Endothelial cell of umbilical vein (primary cell): ENCODE measurements at regions not wholly inside any gene's neighbourhood (a gene's known extent, or its start where the extent isn't known, plus 50 kb on each side); places are given as distances from the start of the nearest gene placed in this dataset.

Experiments used
- BruUV-seq: library from RNA; stranded (reverse); fragments of 400-500 nt; replicated peaks from 2 replicates; lab custom pipeline; 2021; lab: Mats Ljungman, UMichigan
- CTCF ChIA-PET: fragments of 300-600, 350-600 bp; sonication (Branson Sonifier 250); formaldehyde crosslinking; loops from one replicate; lab custom pipeline; 2021; ENCODE audit warnings: antibody characterized with exemption, inconsistent platforms; lab: Charles Lee
- POLR2A ChIA-PET: fragments of 300-600, 350-600 bp; sonication (Branson Sonifier 250); formaldehyde crosslinking; loops from one replicate; lab custom pipeline; 2021; ENCODE audit warnings: antibody characterized with exemption, inconsistent platforms; lab: Charles Lee
- DNase-seq: peaks from one replicate; pipeline ENCODE4 v3.0.0-alpha.2; 2011; ENCODE audit warnings: low read depth, low spot score
- FAIRE-seq: peaks from 2 replicates; lab custom pipeline; 2011; peaks lifted over from hg19 to GRCh38; lab: Jason Lieb, UNC
- H2AFZ ChIP-seq: 2 replicates; pipeline ENCODE4 v1.6.0; 2012; ENCODE audit warnings: low read depth, low read length, control low read depth, inconsistent platforms
- H3K27ac ChIP-seq: 2 replicates; pipeline ENCODE4 v1.5.1; 2011; ENCODE audit warnings: low read depth, mild to moderate bottlenecking, control low read depth, low read length, moderate library complexity; ENCODE audit not compliant: insufficient read depth
- H3K27me3 ChIP-seq, 2 experiments: 2 replicates each; pipeline versions ENCODE4 v1.6.0 to v1.6.1; 2011; ENCODE audit warnings: low read length in 2 of 2, mixed read lengths in 1 of 2; ENCODE audit not compliant: control insufficient read depth in 2 of 2, insufficient read depth in 2 of 2
- H3K36me3 ChIP-seq, 2 experiments: 2 replicates in 1 of 2; 3 replicates in 1 of 2; pipeline ENCODE4 v1.5.1; 2011; ENCODE audit warnings: low read length in 2 of 2, mild to moderate bottlenecking in 1 of 2, moderate library complexity in 1 of 2; ENCODE audit not compliant: control insufficient read depth in 2 of 2, insufficient read depth in 2 of 2; ENCODE audit errors: extremely low read depth in 1 of 2
- H3K4me1 ChIP-seq: 3 replicates; pipeline ENCODE4 v1.5.1; 2011; ENCODE audit warnings: mild to moderate bottlenecking, low read length; ENCODE audit not compliant: control insufficient read depth, insufficient read depth; ENCODE audit errors: extremely low read depth
- H3K4me2 ChIP-seq: 2 replicates; pipeline ENCODE4 v1.6.1; 2011; ENCODE audit warnings: low read length, control low read depth, mixed read lengths; ENCODE audit not compliant: insufficient read depth
- H3K4me3 ChIP-seq, 3 experiments: fragments of 200-600 bp in 1 of 3; sonication (generic), shearing (Covaris generic) in 1 of 3; replicated peaks in 1 of 3; 2 replicates each; pipeline ENCODE4 v1.5.1; 2011 to 2016; ENCODE audit warnings: control low read depth in 3 of 3, low read length in 3 of 3, mild to moderate bottlenecking in 2 of 3, inconsistent platforms in 1 of 3, low read depth in 1 of 3, moderate library complexity in 1 of 3; ENCODE audit not compliant: insufficient read depth in 1 of 3
- H3K79me2 ChIP-seq: 2 replicates; pipeline ENCODE4 v1.6.0; 2012; ENCODE audit warnings: low read length, inconsistent platforms; ENCODE audit not compliant: control insufficient read depth, insufficient read depth
- H3K9ac ChIP-seq: replicated peaks from 2 replicates; pipeline ENCODE3; 2011; ENCODE audit warnings: low read length, control low read depth; ENCODE audit not compliant: insufficient read depth; ENCODE audit errors: extremely low read depth
- H3K9me1 ChIP-seq: replicated peaks from 3 replicates; pipeline ENCODE4 v1.6.0; 2011; ENCODE audit warnings: mild to moderate bottlenecking, low read length; ENCODE audit not compliant: control insufficient read depth, insufficient read depth; ENCODE audit errors: extremely low read depth
- H3K9me3 ChIP-seq: replicated peaks from 2 replicates; pipeline ENCODE4 v1.5.1; 2012; ENCODE audit warnings: low read length, inconsistent platforms; ENCODE audit not compliant: control insufficient read depth, insufficient read depth
- H4K20me1 ChIP-seq: replicated peaks from 2 replicates; pipeline ENCODE3; 2011; ENCODE audit warnings: mild to moderate bottlenecking, low read length; ENCODE audit not compliant: control insufficient read depth, insufficient read depth; ENCODE audit errors: extremely low read depth
- CTCF ChIP-seq, 2 donors: IDR thresholded peaks; 1 replicate in 1 of 2; 2 replicates in 1 of 2; pipeline ENCODE4 v1.5.1; 2011; ENCODE audit warnings: low read length in 2 of 2, mild to moderate bottlenecking in 2 of 2, moderate library complexity in 2 of 2, control low read depth in 1 of 2, inconsistent platforms in 1 of 2, low read depth in 1 of 2; ENCODE audit not compliant: insufficient read depth in 1 of 2; ENCODE audit errors: extremely low read depth in 1 of 2
- FOS ChIP-seq: IDR thresholded peaks from 2 replicates; pipeline ENCODE4 v1.6.1; 2011; ENCODE audit warnings: mild to moderate bottlenecking, low read length, moderate library complexity, borderline replicate concordance; ENCODE audit not compliant: insufficient read depth
- POLR2AphosphoS5 ChIP-seq: IDR thresholded peaks from 2 replicates; pipeline ENCODE4 v1.6.1; 2012; ENCODE audit warnings: low read depth, mild to moderate bottlenecking, control low read depth, low read length, moderate library complexity; ENCODE audit not compliant: insufficient read depth
- dilution Hi-C: fragments of 300-500 bp; cut with MboI; formaldehyde crosslinking; loops from one replicate; pipeline ENCODE4 v1.15.0; 2019; ENCODE audit warnings: low sequenced_read_pairs; ENCODE audit not compliant: extremely low pct_ligation_motif_present
- intact Hi-C: fragments of 100-400 bp; cut with micrococcal nuclease; formaldehyde crosslinking; loops from one replicate; pipeline ENCODE4 v1.10.0; 2022

DNA sequence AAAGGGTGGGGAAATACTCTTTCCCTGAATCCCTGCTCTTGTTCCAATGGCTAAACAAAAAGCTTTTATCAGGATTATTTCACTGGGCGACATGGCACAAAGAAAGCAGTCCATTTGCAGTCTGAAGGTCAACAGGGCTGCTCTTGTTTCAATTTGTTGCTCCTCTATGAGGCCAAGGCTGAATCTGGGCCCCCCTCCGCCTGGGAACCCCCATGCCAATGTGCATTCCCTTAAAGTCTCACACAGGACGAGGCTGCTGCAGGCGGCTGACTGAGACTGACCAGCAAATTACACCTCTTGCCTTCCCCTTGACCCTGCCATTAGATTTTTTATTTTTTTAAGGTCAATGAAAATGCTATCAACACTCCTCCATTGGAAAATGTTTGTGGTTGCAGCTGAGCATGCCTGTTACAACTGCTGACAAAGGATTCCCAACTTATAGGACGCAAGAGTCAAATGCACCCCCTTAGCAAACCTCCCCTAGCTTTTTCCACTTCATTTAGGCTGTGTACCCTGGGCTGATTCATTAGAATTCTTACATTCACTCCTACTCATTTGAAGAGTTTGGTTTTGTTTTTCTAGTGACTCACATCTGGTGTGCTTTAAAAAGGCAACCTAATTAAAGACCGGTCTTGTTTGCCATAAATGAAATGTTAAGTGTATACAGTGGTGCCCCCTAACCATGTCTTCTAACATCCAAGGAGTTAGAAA, 60.8 kb upstream of the ARHGEF3 start:
- no TSS peak for BruUV-seq
- Histone ChIP-seq H2AFZ (no peak overlapping the region), H3K27me3 (no peaks in the 10 kb centered on the region), H3K9me1 (no peaks in the 10 kb centered on the region), H3K4me3 (no peak overlapping the region), H3K9ac (no peak overlapping the region), H3K27ac (no peak overlapping the region), H3K9me3 (no peaks in the 10 kb centered on the region), H3K79me2 (no peaks in the 10 kb centered on the region), H3K4me2 (no peak overlapping the region), H3K36me3 (no peaks in the 10 kb centered on the region), H3K4me1 (peaks cover 7% of the 10 kb centered on the region), H4K20me1 (no peaks in the 10 kb centered on the region)
- POLR2A ChIA-PET, result no interaction called here
- peak; percentile 76 for DNase-seq
- dilution Hi-C loops (no loop called here), intact Hi-C loops (no loop called here)
- TF ChIP-seq FOS (peak; percentile 63), POLR2AphosphoS5 (no peak)
- CTCF ChIA-PET, result interaction anchor here (1.5 to 2.9 kb wide), 2 partner anchors 63 to 126 kb away, joined by 5 to 10 read pairs; no protein-coding TSS in a partner anchor
- peak; percentile 72 for FAIRE-seq

DNA sequence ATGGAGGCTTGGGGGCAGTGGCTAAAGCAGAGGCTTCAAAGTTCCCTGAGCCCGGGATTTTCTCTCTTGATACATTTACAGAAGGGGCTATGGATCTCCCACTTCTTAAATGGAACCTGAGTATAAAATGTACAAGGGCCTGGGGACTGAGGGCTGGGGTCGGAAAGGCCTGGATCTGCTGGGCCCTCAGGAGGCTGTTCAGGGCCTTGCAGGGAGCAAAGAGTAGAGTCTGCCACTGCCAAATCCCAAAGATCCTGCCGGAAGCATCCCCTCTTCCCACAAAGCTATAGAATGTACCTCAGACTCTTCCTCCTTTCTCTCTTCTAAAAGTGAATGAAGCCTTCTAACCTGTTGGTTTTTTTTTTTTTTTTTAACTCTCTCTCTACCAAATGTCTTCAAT, 59.8 kb upstream of the ARHGEF3 start:
- dilution Hi-C loops, result no loop called here
- H2AFZ ChIP-seq, result no peak overlapping the region

More for the DNA sequence above, 59.8 kb upstream of the ARHGEF3 start:
- Histone ChIP-seq H4K20me1 (no peaks in the 10 kb centered on the region), H3K36me3 (no peaks in the 10 kb centered on the region), H3K9ac (no peak overlapping the region), H3K4me3 (no peak overlapping the region), H3K9me3 (no peaks in the 10 kb centered on the region), H3K79me2 (no peaks in the 10 kb centered on the region), H3K27ac (no peak overlapping the region), H3K4me2 (no peak overlapping the region), H3K27me3 (no peaks in the 10 kb centered on the region), H3K4me1 (peaks cover 7% of the 10 kb centered on the region), H3K9me1 (no peaks in the 10 kb centered on the region)
- no peak for DNase-seq
- no TSS peak for BruUV-seq
- POLR2A ChIA-PET, result no interaction called here
- TF ChIP-seq FOS (no peak), POLR2AphosphoS5 (no peak), CTCF (IDR thresholded peaks at IDR 0.05; ENCODE audit: extremely low read depth in 1 of 2, insufficient read depth in 1 of 2, low read depth in 1 of 2, low read length in 2 of 2) (no peak)
- CTCF ChIA-PET, result interaction anchor here (2.0 to 2.9 kb wide), 2 partner anchors 62 to 128 kb away, joined by 6 to 10 read pairs; no protein-coding TSS in a partner anchor
- FAIRE-seq, result no peak
- intact Hi-C loops, result no loop called here
